Fibroblast of skin of left biceps (primary cell): ENCODE measurements at regions not wholly inside any gene's neighbourhood (a gene's known extent, or its start where the extent isn't known, plus 50 kb on each side); places are given as distances from the start of the nearest gene placed in this dataset.

Experiments
- DNase-seq, 2 experiments: peaks; one replicate each; pipeline ENCODE4 v3.0.0-alpha.2; 2013; ENCODE audit warnings: low read depth in 2 of 2

- no peak for DNase-seq
These were observed 228.8 kb downstream of the BCL11B start for GRCh38 chr14:99043267-99043615.

GRCh38 chr14:99043756-99044155 is 228.2 kb downstream of the BCL11B start:
- DNase-seq = no peak

GRCh38 chr14:99047441-99048031 is 224.5 kb downstream of the BCL11B start:
- no peak for DNase-seq

GRCh38 chr14:99050309-99050708 is 221.7 kb downstream of the BCL11B start:
- DNase-seq = no peak

GRCh38 chr14:99052467-99052866 is 219.5 kb downstream of the BCL11B start:
- no peak for DNase-seq

- no peak for DNase-seq
These were observed 217.0 kb downstream of the BCL11B start for GRCh38 chr14:99055019-99055418.

- no peak for DNase-seq
These were observed 216.2 kb downstream of the BCL11B start for GRCh38 chr14:99055816-99056215.

GRCh38 chr14:99057576-99058083 is 214.4 kb downstream of the BCL11B start:
- DNase-seq = no peak

GRCh38 chr14:99058542-99058941 is 213.5 kb downstream of the BCL11B start:
- no peak for DNase-seq

- DNase-seq = no peak
These were observed 209.8 kb downstream of the BCL11B start for GRCh38 chr14:99062216-99062615.

- no peak for DNase-seq
These were observed 209.1 kb downstream of the BCL11B start for GRCh38 chr14:99062772-99063418.

- no peak for DNase-seq
These were observed 208.3 kb downstream of the BCL11B start for GRCh38 chr14:99063620-99064225.

- DNase-seq = no peak
These were observed 207.6 kb downstream of the BCL11B start for GRCh38 chr14:99064262-99064954.

GRCh38 chr14:99065551-99065950 is 206.4 kb downstream of the BCL11B start:
- DNase-seq = no peak

- no peak for DNase-seq
These were observed 205.6 kb downstream of the BCL11B start for GRCh38 chr14:99066378-99066777.

- DNase-seq = no peak
These were observed 204.7 kb downstream of the BCL11B start for GRCh38 chr14:99067141-99067920.

- DNase-seq = no peak
These were observed 204.1 kb downstream of the BCL11B start for GRCh38 chr14:99067927-99068326.

- DNase-seq = no peak
These were observed 202.1 kb downstream of the BCL11B start for GRCh38 chr14:99069946-99070345.

GRCh38 chr14:99072433-99072832 is 199.6 kb downstream of the BCL11B start:
- no peak for DNase-seq

GRCh38 chr14:99072956-99073355 is 199.0 kb downstream of the BCL11B start:
- no peak for DNase-seq

- DNase-seq = no peak
These were observed 198.6 kb downstream of the BCL11B start for GRCh38 chr14:99073431-99073830.

- no peak for DNase-seq
These were observed 196.9 kb downstream of the BCL11B start for GRCh38 chr14:99075061-99075460.
